ENCODE measurements at regions not wholly inside any gene's neighbourhood (a gene's known extent, or its start where the extent isn't known, plus 50 kb on each side); places are given as distances from the start of the nearest gene placed in this dataset.

- H3K27ac ChIP-seq (ENCODE audit: low read depth) = no peak overlapping the region
- peaks cover 9% of the 10 kb centered on the region for H3K4me1 ChIP-seq (ENCODE audit: insufficient read depth)
- no peak for TF ChIP-seq REST (IDR thresholded peaks at IDR 0.05; ENCODE audit: unreplicated experiment)
- no peak for TF ChIP-seq ZNF462 (CRISPR knock-in tag; IDR thresholded peaks at IDR 0.05)
- no peak for TF ChIP-seq ZNF114 (CRISPR knock-in tag; IDR thresholded peaks at IDR 0.05)
- no peak for TF ChIP-seq EZH2 (IDR thresholded peaks at IDR 0.05; ENCODE audit: low read depth, unreplicated experiment)
- TF ChIP-seq NANOG (IDR thresholded peaks at IDR 0.05; ENCODE audit: borderline replicate concordance) = no peak
- TF ChIP-seq ZNF331 (CRISPR knock-in tag; IDR thresholded peaks at IDR 0.05; ENCODE audit: low read depth) = no peak
- no peak for TF ChIP-seq CREB1 (CRISPR knock-in tag; IDR thresholded peaks at IDR 0.05; ENCODE audit: low read depth)
- TF ChIP-seq ETS1 (IDR thresholded peaks at IDR 0.05) = no peak
- no peak for TF ChIP-seq JUNB (IDR thresholded peaks at IDR 0.05; ENCODE audit: unreplicated experiment)
- no peak for TF ChIP-seq STAT1 (IDR thresholded peaks at IDR 0.05; ENCODE audit: unreplicated experiment)
- no peak for TF ChIP-seq POLR2AphosphoS5 (IDR thresholded peaks at IDR 0.05; ENCODE audit: low read depth)
- TF ChIP-seq CTCF (conservative IDR thresholded peaks at IDR 0.05; ENCODE audit: low read depth in 2 of 2) = no peak
- no peak for TF ChIP-seq EZH2phosphoT487 (IDR thresholded peaks at IDR 0.05; ENCODE audit: unreplicated experiment)
- no peaks in the 10 kb centered on the region for H3K9me3 Mint-ChIP-seq
- no peaks in the 10 kb centered on the region for H3K36me3 ChIP-seq (ENCODE audit: insufficient read depth)
- H3K4me3 Mint-ChIP-seq = no peak overlapping the region
- no peak overlapping the region for H3K4me3 ChIP-seq
- peaks cover 25% of the 10 kb centered on the region for H3K4me1 Mint-ChIP-seq
- H3K27me3 ChIP-seq (ENCODE audit: insufficient read depth) = no peaks in the 10 kb centered on the region
- H3K9me2 ChIP-seq (ENCODE audit: insufficient read depth) = no peaks in the 10 kb centered on the region
- no peaks in the 10 kb centered on the region for H3F3A ChIP-seq (replicated peaks; ENCODE audit: low read depth)
- DNase-seq (ENCODE audit: low spot score) (no peak), ATAC-seq (no peak)
- H3K36me3 Mint-ChIP-seq (ENCODE audit: low read depth) = no peaks in the 10 kb centered on the region
- H3K27me3 Mint-ChIP-seq (ENCODE audit: insufficient read depth, low read depth, poor library complexity) = peaks cover 2% of the 10 kb centered on the region
- H4K20me1 ChIP-seq (replicated peaks; ENCODE audit: insufficient read depth) = no peaks in the 10 kb centered on the region
- H2AFZ ChIP-seq = no peak overlapping the region
- peak overlapping the region; percentile 16; the same call in 1 of the 2 replicates for H3K27ac Mint-ChIP-seq
- H3K4me2 ChIP-seq = no peak overlapping the region; the same call in 1 of the 2 replicates
- no peaks in the 10 kb centered on the region for H3K79me2 ChIP-seq (replicated peaks; ENCODE audit: insufficient read depth)
These were observed 198.6 kb upstream of the CDH6 start for GRCh38 chr5:30994902-30995301.

All from GM23338 (cell line).